Endothelial cell (in vitro differentiated cells): ENCODE measurements at regions not wholly inside any gene's neighbourhood (a gene's known extent, or its start where the extent isn't known, plus 50 kb on each side); places are given as distances from the start of the nearest gene placed in this dataset.

Experiments
- DNase-seq: peaks from one replicate; pipeline ENCODE4 v3.0.0; 2021; ENCODE audit warnings: low spot score
- H3K27ac Mint-ChIP-seq: one replicate; pipeline ENCODE4 v1.8.0; 2021; ENCODE audit warnings: mixed read lengths, inconsistent platforms; ENCODE audit not compliant: unreplicated experiment
- H3K27me3 Mint-ChIP-seq: one replicate; pipeline ENCODE4 v1.8.0; 2021; ENCODE audit warnings: mild to moderate bottlenecking, moderate library complexity, mixed read lengths, inconsistent platforms; ENCODE audit not compliant: unreplicated experiment
- H3K36me3 Mint-ChIP-seq: one replicate; pipeline ENCODE4 v1.8.0; 2021; ENCODE audit warnings: mild to moderate bottlenecking, low read depth, mixed read lengths, inconsistent platforms; ENCODE audit not compliant: unreplicated experiment
- H3K4me1 Mint-ChIP-seq: one replicate; pipeline ENCODE4 v1.8.0; 2021; ENCODE audit warnings: mild to moderate bottlenecking, mixed read lengths, inconsistent platforms; ENCODE audit not compliant: unreplicated experiment
- H3K4me3 Mint-ChIP-seq: one replicate; pipeline ENCODE4 v1.8.0; 2021; ENCODE audit warnings: mild to moderate bottlenecking, mixed read lengths, inconsistent platforms; ENCODE audit not compliant: unreplicated experiment
- H3K9me3 Mint-ChIP-seq: one replicate; pipeline ENCODE4 v1.8.0; 2021; ENCODE audit warnings: mixed read lengths, inconsistent platforms; ENCODE audit not compliant: unreplicated experiment
- CTCF ChIP-seq: fragments of 200-600 bp; sonication (generic); IDR thresholded peaks from one replicate; pipeline ENCODE4 v1.5.0; 2021; ENCODE audit warnings: antibody characterized with exemption; ENCODE audit not compliant: unreplicated experiment

GRCh38 chr4:176883681-176884418 is 91.1 kb upstream of the VEGFC start:
- no peak for DNase-seq

GRCh38 chr4:176885224-176885623 is 92.5 kb upstream of the VEGFC start:
- no peaks in the 10 kb centered on the region for H3K9me3 Mint-ChIP-seq
- no peak overlapping the region for H3K4me3 Mint-ChIP-seq
- H3K36me3 Mint-ChIP-seq = no peaks in the 10 kb centered on the region
- H3K27me3 Mint-ChIP-seq = no peaks in the 10 kb centered on the region
- TF ChIP-seq CTCF = no peak
- no peak for DNase-seq
- no peaks in the 10 kb centered on the region for H3K4me1 Mint-ChIP-seq
- no peak overlapping the region for H3K27ac Mint-ChIP-seq

More at GRCh38 chr4:176883681-176884418, 91.1 kb upstream of the VEGFC start:
- no peaks in the 10 kb centered on the region for H3K36me3 Mint-ChIP-seq
- no peak for TF ChIP-seq CTCF
- no peaks in the 10 kb centered on the region for H3K9me3 Mint-ChIP-seq
- no peak overlapping the region for H3K4me3 Mint-ChIP-seq
- H3K4me1 Mint-ChIP-seq = no peaks in the 10 kb centered on the region
- H3K27ac Mint-ChIP-seq = no peak overlapping the region
- no peaks in the 10 kb centered on the region for H3K27me3 Mint-ChIP-seq

- H3K36me3 Mint-ChIP-seq = no peaks in the 10 kb centered on the region
- no peaks in the 10 kb centered on the region for H3K27me3 Mint-ChIP-seq
- H3K27ac Mint-ChIP-seq = no peak overlapping the region
- H3K4me1 Mint-ChIP-seq = no peaks in the 10 kb centered on the region
- no peak for TF ChIP-seq CTCF
- DNase-seq = no peak
- no peaks in the 10 kb centered on the region for H3K9me3 Mint-ChIP-seq
- no peak overlapping the region for H3K4me3 Mint-ChIP-seq
Measured at GRCh38 chr4:176886135-176886534, 93.4 kb upstream of the VEGFC start.

GRCh38 chr4:176889776-176890175 is 97.1 kb upstream of the VEGFC start:
- no peaks in the 10 kb centered on the region for H3K9me3 Mint-ChIP-seq
- TF ChIP-seq CTCF = no peak

DNA sequence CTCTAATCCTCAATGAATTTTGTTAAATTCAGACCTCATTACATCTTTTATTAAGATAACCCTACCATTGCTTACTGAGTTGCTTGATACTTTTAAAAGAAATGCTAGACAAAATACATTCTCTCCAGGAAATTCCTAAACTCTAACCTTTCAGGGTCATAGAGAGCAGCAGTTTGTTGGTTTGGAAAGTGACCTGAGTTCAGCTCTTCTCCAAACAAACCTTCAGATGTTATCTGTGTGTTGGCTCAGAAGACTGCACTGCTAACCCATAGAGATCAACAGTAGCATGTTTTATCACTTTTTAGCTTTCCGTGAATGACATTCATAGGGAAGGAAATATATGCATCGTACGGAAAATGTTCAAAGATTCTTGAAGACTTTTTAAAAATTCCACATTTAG is 101.8 kb upstream of the VEGFC start:
- Mint-ChIP-seq H3K27ac (no peak overlapping the region), H3K9me3 (no peaks in the 10 kb centered on the region), H3K4me3 (no peak overlapping the region), H3K27me3 (no peaks in the 10 kb centered on the region), H3K36me3 (no peaks in the 10 kb centered on the region), H3K4me1 (peaks cover 17% of the 10 kb centered on the region)
- TF ChIP-seq CTCF = no peak
- no peak for DNase-seq

More at GRCh38 chr4:176889776-176890175, 97.1 kb upstream of the VEGFC start:
- DNase-seq = no peak
- Mint-ChIP-seq H3K4me1 (peaks cover 4% of the 10 kb centered on the region), H3K27ac (no peak overlapping the region), H3K27me3 (no peaks in the 10 kb centered on the region), H3K36me3 (no peaks in the 10 kb centered on the region), H3K4me3 (no peak overlapping the region)
